IPS-NIHi7 (cell line): ENCODE measurements at regions not wholly inside any gene's neighbourhood (a gene's known extent, or its start where the extent isn't known, plus 50 kb on each side); places are given as distances from the start of the nearest gene placed in this dataset.

Experiments
- DNase-seq: peaks from one replicate; pipeline ENCODE4 v3.0.0; 2012; ENCODE audit warnings: mixed read lengths; ENCODE audit errors: extremely low spot score

DNA sequence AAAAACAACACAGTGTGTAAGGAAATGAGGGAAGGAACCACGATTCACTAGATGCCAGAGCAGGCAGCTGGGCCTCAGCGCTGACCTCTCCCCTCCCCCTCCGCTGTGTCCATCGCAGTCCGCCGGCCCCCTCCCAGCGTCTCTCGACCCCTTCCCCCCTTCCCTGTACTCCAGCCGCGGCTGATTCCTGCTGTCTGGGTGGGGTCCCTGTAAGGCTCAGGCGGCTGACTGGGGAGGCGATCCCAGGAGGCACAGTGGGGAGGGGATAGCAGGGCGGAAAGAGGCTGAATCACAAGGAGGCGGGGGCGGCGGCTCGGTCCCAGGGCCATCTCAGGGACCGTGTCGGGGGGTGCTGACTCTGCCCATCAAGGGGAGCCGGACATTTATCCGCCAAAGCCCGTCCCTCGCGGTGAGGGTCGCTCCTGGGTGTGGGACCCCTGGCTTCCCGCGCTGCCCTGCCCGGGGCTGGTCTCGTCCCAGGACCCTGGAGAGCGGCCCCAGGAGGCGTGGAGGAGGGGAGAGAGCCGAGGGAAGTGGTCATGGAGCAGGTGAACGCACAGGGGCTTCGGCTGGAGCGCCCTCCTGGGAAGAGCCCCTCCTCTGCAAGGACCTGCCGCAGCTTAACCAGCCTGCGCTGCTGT, 241.9 kb downstream of the PTPRU start:
- DNase-seq: peak; percentile 65

DNA sequence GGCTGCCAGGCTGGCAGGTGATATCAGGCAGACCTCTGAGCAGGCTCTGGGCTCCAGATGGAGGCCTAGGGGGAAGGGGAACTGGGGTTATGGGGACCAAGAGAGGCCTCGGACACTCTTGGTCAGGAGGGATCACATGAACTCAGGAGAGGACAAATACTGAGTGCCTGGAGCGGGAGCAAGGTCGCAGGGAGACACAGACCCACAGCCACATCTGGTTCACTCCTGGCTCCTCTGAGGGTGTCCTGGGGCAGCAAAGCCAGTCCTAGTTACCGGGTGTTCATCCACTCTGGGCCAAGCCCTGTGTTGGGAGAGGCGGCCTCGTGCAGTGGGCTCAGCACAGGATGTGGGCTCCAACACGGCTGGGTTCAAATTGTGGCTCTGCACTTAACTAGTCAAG, 239.0 kb downstream of the PTPRU start:
- DNase-seq: no peak

- no peak for DNase-seq
Measured at GRCh38 chr1:29474274-29475244, 238.2 kb downstream of the PTPRU start.

DNA sequence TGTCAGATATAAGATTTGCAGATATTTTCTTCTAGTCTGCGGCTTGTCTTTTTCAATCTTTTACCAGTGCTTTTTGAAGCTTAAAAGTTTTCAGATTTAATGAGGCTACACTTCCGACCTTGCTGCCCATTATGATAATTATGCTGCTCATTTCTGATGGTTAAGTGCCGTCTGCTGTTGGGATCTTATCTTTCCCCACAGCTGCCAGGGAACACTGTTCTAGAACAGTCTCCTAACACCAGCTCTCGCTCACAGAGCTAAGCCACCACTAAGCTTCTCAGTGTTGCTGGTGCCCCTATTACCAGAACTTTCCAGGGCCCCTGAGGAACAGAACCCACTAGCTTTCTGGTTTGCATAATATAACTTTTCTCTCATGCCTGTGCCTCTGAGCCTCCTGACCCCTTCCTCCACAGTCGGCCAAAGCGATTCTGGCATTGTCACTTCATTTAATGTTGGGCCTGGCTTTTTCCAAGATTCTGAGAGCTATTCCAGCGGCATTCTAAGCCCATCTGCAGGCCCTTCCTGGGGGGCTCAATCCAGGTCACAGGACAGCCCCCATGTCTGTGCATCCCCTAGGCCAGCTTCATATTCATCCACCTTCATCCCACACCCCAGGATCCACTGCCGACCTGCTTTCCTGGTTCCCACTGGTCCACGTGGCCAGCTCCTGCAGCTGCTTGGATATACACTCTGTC, 237.0 kb downstream of the PTPRU start:
- DNase-seq: no peak

GRCh38 chr1:29471487-29472313, 235.4 kb downstream of the PTPRU start:
- no peak for DNase-seq

DNA sequence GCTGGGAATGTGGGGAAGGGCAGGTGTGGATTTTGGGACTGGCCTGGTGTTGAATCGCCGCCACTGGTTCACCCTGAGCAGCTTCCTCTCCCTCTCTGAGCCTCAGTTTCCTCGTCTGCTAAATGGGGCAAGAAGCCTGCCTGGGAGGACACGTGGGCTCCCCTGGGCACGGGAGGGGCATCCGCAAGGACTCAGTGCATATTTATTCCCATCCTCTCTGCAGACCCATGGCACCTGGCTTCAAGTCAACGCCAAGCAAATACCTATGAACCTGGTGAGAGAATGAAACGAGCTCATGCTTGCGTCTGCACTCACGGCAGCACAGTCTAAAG, 234.4 kb downstream of the PTPRU start:
- no peak for DNase-seq

DNA sequence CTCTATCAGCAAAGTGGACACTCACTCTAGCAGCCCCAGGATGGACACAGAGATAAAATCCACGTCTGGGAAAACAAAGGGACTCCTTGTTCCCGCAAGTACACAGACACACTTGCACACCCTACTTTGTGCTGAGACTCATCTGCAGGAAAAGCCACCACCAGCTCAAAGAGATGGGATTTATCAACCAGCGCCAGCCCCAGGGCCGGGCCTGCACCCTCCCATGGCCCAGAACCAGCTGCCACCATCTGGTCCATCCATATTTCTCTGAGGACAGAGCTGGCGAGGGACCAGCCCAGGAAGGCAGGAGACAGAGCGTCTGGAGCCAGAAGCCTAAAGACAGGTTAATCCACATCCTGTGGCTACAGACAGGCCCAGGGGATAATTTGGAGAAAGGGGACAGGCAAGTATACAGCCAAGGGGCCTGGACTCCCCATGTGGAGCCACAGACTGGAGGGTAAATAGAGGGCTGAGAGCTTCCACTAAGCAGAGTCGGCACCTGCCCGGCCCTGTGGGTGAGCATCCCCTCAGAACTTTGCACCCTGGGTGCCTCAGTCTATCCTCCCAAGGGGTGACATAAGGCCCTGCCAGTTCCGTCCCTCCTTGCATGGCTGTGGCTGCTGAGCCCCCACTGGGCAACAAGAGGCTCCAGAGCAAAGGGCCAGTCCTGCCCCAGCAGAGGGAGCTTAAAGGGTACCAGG, 233.9 kb downstream of the PTPRU start:
- DNase-seq: no peak

GRCh38 chr1:29469457-29469856, 233.1 kb downstream of the PTPRU start:
- no peak for DNase-seq

GRCh38 chr1:29467989-29468900, 231.9 kb downstream of the PTPRU start:
- no peak for DNase-seq

- no peak for DNase-seq
Measured at GRCh38 chr1:29466258-29466657, 229.9 kb downstream of the PTPRU start.

DNA sequence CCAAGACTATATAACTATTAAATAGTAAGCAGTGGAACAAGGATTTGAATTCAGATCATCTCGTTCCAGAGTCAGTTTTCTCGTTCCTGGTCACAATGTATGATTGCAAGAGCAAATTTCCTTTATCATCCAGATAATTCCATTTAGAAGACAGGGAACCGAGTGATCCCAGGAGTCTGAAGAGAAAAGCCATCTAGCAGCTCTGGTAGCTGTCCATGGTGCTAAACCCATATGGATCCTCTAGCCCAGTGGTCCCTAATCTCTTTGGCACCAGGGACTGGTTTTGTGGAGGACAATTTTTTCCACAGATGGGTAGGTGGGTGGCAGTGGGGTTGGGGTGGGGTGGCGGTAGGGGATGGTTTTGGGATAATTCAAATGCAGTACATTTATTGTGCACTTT, 229.4 kb downstream of the PTPRU start:
- DNase-seq: peak; percentile 58

DNA sequence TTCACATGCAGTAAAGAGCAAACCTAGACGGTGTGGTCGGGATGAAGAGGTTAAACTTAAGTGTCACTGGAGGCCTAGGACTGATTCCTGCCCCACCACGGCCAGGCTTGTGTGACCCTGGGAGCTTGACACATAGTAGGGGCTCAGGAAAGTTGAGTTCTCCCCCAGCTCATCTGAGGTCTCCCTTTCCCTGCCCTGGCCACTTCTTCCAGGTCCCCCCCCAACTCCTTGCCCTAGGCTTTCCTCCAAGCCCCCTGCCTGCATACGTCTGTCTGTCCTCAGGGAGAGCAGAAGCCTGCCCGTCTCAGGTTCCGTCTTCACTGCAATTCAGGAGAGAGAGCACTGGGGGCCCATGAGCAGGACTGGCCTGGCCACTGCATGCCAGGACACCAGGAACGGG, 225.8 kb downstream of the PTPRU start:
- no peak for DNase-seq

GRCh38 chr1:29461115-29461739, 224.9 kb downstream of the PTPRU start:
- no peak for DNase-seq

DNA sequence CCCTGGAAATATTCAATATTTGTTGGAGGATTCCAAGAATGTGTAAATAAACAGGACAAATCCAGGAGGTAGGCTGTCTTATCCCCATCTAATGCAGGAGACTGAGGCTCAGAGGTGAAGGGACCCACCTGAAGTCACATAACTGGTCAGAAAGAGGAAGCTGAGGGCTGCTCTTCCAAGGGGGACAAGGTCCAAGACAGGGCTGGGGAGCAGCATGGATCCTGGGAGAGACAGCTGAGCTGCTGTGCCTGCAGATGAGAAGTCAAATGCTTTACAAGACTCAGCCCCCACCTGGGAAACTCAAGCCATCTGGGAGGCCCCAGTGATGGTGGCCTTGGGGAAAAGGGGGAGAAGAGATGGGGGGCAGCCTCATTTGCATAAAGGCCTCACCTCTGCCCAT, 224.4 kb downstream of the PTPRU start:
- DNase-seq: no peak

GRCh38 chr1:29460041-29460610, 223.8 kb downstream of the PTPRU start:
- DNase-seq: no peak

DNA sequence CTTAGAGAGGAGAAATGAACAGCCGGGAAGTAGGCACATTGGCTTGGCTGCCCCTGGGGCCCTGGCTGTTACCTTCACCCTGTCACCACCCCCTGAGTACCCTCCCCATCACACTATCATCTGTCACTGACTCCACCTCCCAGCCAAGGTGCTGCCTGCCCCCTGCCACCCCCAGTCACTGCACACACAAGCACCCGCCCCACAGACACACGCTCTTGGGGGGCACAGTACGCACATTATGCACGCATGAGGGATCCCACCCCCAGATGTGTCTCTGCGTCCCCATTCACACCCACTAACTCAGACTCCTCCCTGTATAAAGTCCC, 223.3 kb downstream of the PTPRU start:
- no peak for DNase-seq

- DNase-seq: no peak
Measured at GRCh38 chr1:29458737-29459619, 222.7 kb downstream of the PTPRU start.
